CD14-positive monocyte (primary cell): ENCODE measurements at regions not wholly inside any gene's neighbourhood (a gene's known extent, or its start where the extent isn't known, plus 50 kb on each side); places are given as distances from the start of the nearest gene placed in this dataset.
A peak's percentile ranks its signal among the peaks of the same experiment; 100 is the strongest.
"Not testable (repeated sequence)": the region's sequence is repeated elsewhere in the genome, so short reads cannot be mapped to it uniquely, and the experiment has no call there.

Experiments
- DNase-seq, 3 donors: peaks; one replicate each; pipeline ENCODE4 v3.0.0-alpha.2; 2011 to 2022
- H2AFZ ChIP-seq: 2 replicates; pipeline ENCODE4 v1.6.0; 2012; ENCODE audit warnings: mild to moderate bottlenecking, low read depth, low read length, inconsistent platforms; ENCODE audit not compliant: insufficient read depth, poor library complexity, severe bottlenecking
- H3K27ac ChIP-seq, 2 donors: 1 replicate in 1 of 2; 2 replicates in 1 of 2; pipeline ENCODE4 v1.5.1; 2012 to 2013; ENCODE audit warnings: low read length in 2 of 2, control low read depth in 1 of 2, inconsistent platforms in 1 of 2, low read depth in 1 of 2, mild to moderate bottlenecking in 1 of 2
- H3K27me3 ChIP-seq, 2 donors: one replicate each; pipeline versions ENCODE4 v1.6.0 to v1.6.1; 2011 to 2013; ENCODE audit warnings: low read length in 2 of 2; ENCODE audit not compliant: control insufficient read depth in 2 of 2, insufficient read depth in 2 of 2
- H3K36me3 ChIP-seq, 2 donors: replicated peaks in 1 of 2; 1 replicate in 1 of 2; 2 replicates in 1 of 2; pipeline versions ENCODE4 v1.5.1 to v1.6.1; 2012 to 2013; ENCODE audit warnings: low read length in 2 of 2, control low read depth in 1 of 2, inconsistent platforms in 1 of 2, mild to moderate bottlenecking in 1 of 2; ENCODE audit not compliant: insufficient read depth in 2 of 2, control insufficient read depth in 1 of 2
- H3K4me1 ChIP-seq, 2 donors: 1 replicate in 1 of 2; 2 replicates in 1 of 2; pipeline versions ENCODE4 v1.5.1 to v1.6.1; 2012 to 2013; ENCODE audit warnings: low read length in 2 of 2, control low read depth in 1 of 2, inconsistent platforms in 1 of 2, mild to moderate bottlenecking in 1 of 2, moderate library complexity in 1 of 2; ENCODE audit not compliant: insufficient read depth in 2 of 2, control insufficient read depth in 1 of 2
- H3K4me2 ChIP-seq: replicated peaks from 2 replicates; pipeline ENCODE3; 2012; ENCODE audit warnings: low read length, moderate library complexity, mild to moderate bottlenecking; ENCODE audit not compliant: poor library complexity, severe bottlenecking; ENCODE audit errors: extremely low read depth
- H3K4me3 ChIP-seq, 3 experiments: fragments of 200-600 bp in 1 of 3; sonication (generic) in 1 of 3; replicated peaks in 1 of 3; 1 replicate in 2 of 3; 2 replicates in 1 of 3; pipeline ENCODE4 v1.5.1; 2011 to 2013; ENCODE audit warnings: low read length in 3 of 3, mild to moderate bottlenecking in 3 of 3, control low read depth in 2 of 3, low read depth in 2 of 3, inconsistent platforms in 1 of 3, moderate library complexity in 1 of 3
- H3K79me2 ChIP-seq: 2 replicates; pipeline ENCODE4 v1.6.0; 2012; ENCODE audit warnings: mild to moderate bottlenecking, control low read depth, inconsistent platforms, low read length, moderate library complexity; ENCODE audit not compliant: insufficient read depth
- H3K9ac ChIP-seq: 2 replicates; pipeline ENCODE4 v1.6.0; 2017; ENCODE audit warnings: low read length, mild to moderate bottlenecking; ENCODE audit not compliant: insufficient read depth, poor library complexity, severe bottlenecking
- H3K9me3 ChIP-seq, 2 donors: replicated peaks in 1 of 2; 1 replicate in 1 of 2; 2 replicates in 1 of 2; pipeline versions ENCODE4 v1.5.1 to v1.6.1; 2012 to 2013; ENCODE audit warnings: low read length in 2 of 2, control low read depth in 1 of 2; ENCODE audit not compliant: control insufficient read depth in 1 of 2, insufficient read depth in 1 of 2
- H4K20me1 ChIP-seq: 2 replicates; pipeline ENCODE4 v1.6.0; 2012; ENCODE audit warnings: mild to moderate bottlenecking, low read length, control low read depth, moderate library complexity; ENCODE audit not compliant: insufficient read depth
- H3K27ac Mint-ChIP-seq, 7 donors: one replicate each; pipeline ENCODE4 v1.8.0; 2020; ENCODE audit warnings: mild to moderate bottlenecking in 7 of 7, mixed read lengths in 7 of 7, moderate library complexity in 6 of 7, inconsistent platforms in 2 of 7
- H3K27me3 Mint-ChIP-seq, 3 donors: one replicate each; pipeline ENCODE4 v1.8.0; 2021 to 2022; ENCODE audit warnings: low read depth in 3 of 3, mild to moderate bottlenecking in 3 of 3, mixed read lengths in 3 of 3, moderate library complexity in 3 of 3, inconsistent platforms in 1 of 3
- H3K36me3 Mint-ChIP-seq, 2 donors: one replicate each; pipeline ENCODE4 v1.8.0; 2020; ENCODE audit warnings: mixed read lengths in 2 of 2, inconsistent platforms in 1 of 2, mild to moderate bottlenecking in 1 of 2
- H3K4me1 Mint-ChIP-seq: one replicate; pipeline ENCODE4 v1.8.0; 2020; ENCODE audit warnings: mild to moderate bottlenecking, mixed read lengths
- H3K4me3 Mint-ChIP-seq, 2 donors: one replicate each; pipeline ENCODE4 v1.8.0; 2020; ENCODE audit warnings: mild to moderate bottlenecking in 2 of 2, mixed read lengths in 2 of 2, moderate library complexity in 1 of 2
- H3K9me3 Mint-ChIP-seq, 7 donors: one replicate each; pipeline ENCODE4 v1.8.0; 2020 to 2022; ENCODE audit warnings: mixed read lengths in 7 of 7, mild to moderate bottlenecking in 6 of 7, moderate library complexity in 6 of 7, inconsistent platforms in 2 of 7
- CTCF ChIP-seq: fragments of 200-600 bp; IDR thresholded peaks from one replicate; pipeline ENCODE4 v1.8.0; 2022; ENCODE audit warnings: antibody characterized with exemption, mild to moderate bottlenecking
- WGBS: methylation state at CpG from one replicate; pipeline ENCODE4 v1.1.5; 2013; ENCODE audit warnings: missing lambda C conversion rate; ENCODE audit not compliant: insufficient coverage; 5-methylcytosine and 5-hydroxymethylcytosine counted together
- intact Hi-C, 2 donors: fragments of 100-400 bp; cut with micrococcal nuclease; formaldehyde crosslinking; loops; one replicate each; pipeline versions ENCODE4 v1.15.0 to v1.15.1; 2023

DNA sequence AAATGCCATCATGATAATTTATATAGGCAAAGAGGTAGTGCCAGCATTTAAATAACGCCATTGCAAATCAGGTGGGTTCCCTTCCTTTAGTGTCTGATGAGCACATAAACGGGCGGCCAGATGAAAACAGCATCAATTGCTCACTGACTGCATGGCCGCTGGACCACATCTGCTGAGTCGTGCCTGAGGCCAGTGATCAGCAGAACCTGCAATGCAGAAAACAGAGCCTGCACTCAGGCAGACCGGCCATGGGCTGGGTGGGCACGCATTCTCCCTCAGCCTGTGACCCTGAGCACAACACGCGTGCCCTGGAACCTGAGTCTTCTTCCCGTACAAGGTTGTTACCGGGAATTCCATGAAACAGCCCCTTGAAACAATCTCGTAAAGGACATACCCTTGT lies 144.0 kb upstream of the THBS2 start:
- no peak for TF ChIP-seq CTCF
- Histone ChIP-seq H3K27me3 (no peaks in the 10 kb centered on the region), H3K27ac (no peak overlapping the region), H3K79me2 (no peaks in the 10 kb centered on the region), H4K20me1 (no peaks in the 10 kb centered on the region), H3K4me3 (no peak overlapping the region), H2AFZ (no peak overlapping the region), H3K36me3 (no peaks in the 10 kb centered on the region), H3K4me1 (no peaks in the 10 kb centered on the region), H3K4me2 (no peak overlapping the region), H3K9me3 (peaks cover 9 to 21% of the 10 kb centered on the region in 2 donors), H3K9ac (no peak overlapping the region)
- H3K27me3 Mint-ChIP-seq = peaks cover 2 to 6% (median 3%) of the 10 kb centered on the region in 3 donors
- H3K4me1 Mint-ChIP-seq = no peaks in the 10 kb centered on the region
- no peak for DNase-seq
- intact Hi-C loops = no loop called here
- peak overlapping the region in 1 of 7 donors; percentile 31 for H3K27ac Mint-ChIP-seq
- H3K4me3 Mint-ChIP-seq = no peak overlapping the region
- H3K36me3 Mint-ChIP-seq = no peaks in the 10 kb centered on the region
- WGBS = 93% methylated on average over 9 of the region's 12 CpGs
- peaks cover 2 to 21% (median 8%) of the 10 kb centered on the region in 7 donors for H3K9me3 Mint-ChIP-seq

- Histone ChIP-seq H3K27ac (no peak overlapping the region), H3K9ac (no peak overlapping the region), H2AFZ (no peak overlapping the region), H3K4me3 (no peak overlapping the region), H4K20me1 (no peaks in the 10 kb centered on the region), H3K79me2 (no peaks in the 10 kb centered on the region), H3K9me3 (peaks cover 14 to 21% of the 10 kb centered on the region in 2 donors), H3K4me1 (no peaks in the 10 kb centered on the region), H3K27me3 (no peaks in the 10 kb centered on the region), H3K36me3 (no peaks in the 10 kb centered on the region), H3K4me2 (no peak overlapping the region)
- no peaks in the 10 kb centered on the region for H3K4me1 Mint-ChIP-seq
- DNase-seq = no peak
- intact Hi-C loops = no loop called here
- peaks cover 7 to 24% (median 14%) of the 10 kb centered on the region in 7 donors for H3K9me3 Mint-ChIP-seq
- WGBS = 87% methylated on average over 14 of the region's 19 CpGs
- H3K27ac Mint-ChIP-seq = peak overlapping the region in 1 of 7 donors; percentile 68
- H3K36me3 Mint-ChIP-seq = no peaks in the 10 kb centered on the region
- H3K4me3 Mint-ChIP-seq = no peak overlapping the region
- TF ChIP-seq CTCF = no peak
- peaks cover 2 to 6% (median 3%) of the 10 kb centered on the region in 3 donors for H3K27me3 Mint-ChIP-seq
Measured at GRCh38 chr6:169396554-169397163, 143.0 kb upstream of the THBS2 start.

GRCh38 chr6:169396009-169396539 lies 142.4 kb upstream of the THBS2 start:
- H3K9me3 Mint-ChIP-seq = peaks cover 7 to 22% (median 14%) of the 10 kb centered on the region in 7 donors
- intact Hi-C loops = not testable (repeated sequence)
- WGBS = 95% methylated on average over 5 of the region's 7 CpGs

More at GRCh38 chr6:169396009-169396539, 142.4 kb upstream of the THBS2 start:
- not testable (repeated sequence) for H3K79me2 ChIP-seq, H3K4me3 ChIP-seq, H3K4me3 Mint-ChIP-seq, H3K27me3 Mint-ChIP-seq, H3K36me3 ChIP-seq, H3K27me3 ChIP-seq, H3K4me1 ChIP-seq, H4K20me1 ChIP-seq, H2AFZ ChIP-seq, H3K9ac ChIP-seq, H3K36me3 Mint-ChIP-seq, H3K27ac Mint-ChIP-seq, DNase-seq, H3K4me1 Mint-ChIP-seq, H3K27ac ChIP-seq, H3K4me2 ChIP-seq
- H3K9me3 ChIP-seq = peaks cover 14 to 21% of the 10 kb centered on the region in 2 donors
